ENCODE measurements at regions not wholly inside any gene's neighbourhood (a gene's known extent, or its start where the extent isn't known, plus 50 kb on each side); places are given as distances from the start of the nearest gene placed in this dataset.
"Not testable (repeated sequence)": the region's sequence is repeated elsewhere in the genome, so short reads cannot be mapped to it uniquely, and the experiment has no call there.

DNA sequence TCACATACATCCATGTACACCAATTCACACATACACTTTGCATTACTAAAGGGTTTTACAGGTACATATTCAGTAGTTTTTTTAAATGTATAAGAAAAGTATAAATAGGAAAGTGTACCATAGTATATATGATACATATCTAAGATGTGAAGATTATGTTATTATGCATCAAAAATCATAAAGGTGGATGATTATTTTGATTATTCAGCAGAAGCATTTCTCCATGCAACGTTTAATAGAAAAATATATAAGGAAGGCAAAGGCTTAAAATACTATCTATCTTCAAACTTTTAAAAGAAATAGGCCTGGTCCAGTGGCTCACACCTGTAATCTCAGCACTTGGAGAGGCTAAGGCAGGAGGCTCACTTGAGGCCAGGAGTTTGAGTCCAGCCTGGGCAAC, 133.5 kb upstream of the KLF3 start:
- no peaks in the 10 kb centered on the region for H3K9me3 ChIP-seq (ENCODE audit: severe bottlenecking)
- no peaks in the 10 kb centered on the region for H3K36me3 ChIP-seq (ENCODE audit: low read depth)
- TF ChIP-seq, protein P1, sequence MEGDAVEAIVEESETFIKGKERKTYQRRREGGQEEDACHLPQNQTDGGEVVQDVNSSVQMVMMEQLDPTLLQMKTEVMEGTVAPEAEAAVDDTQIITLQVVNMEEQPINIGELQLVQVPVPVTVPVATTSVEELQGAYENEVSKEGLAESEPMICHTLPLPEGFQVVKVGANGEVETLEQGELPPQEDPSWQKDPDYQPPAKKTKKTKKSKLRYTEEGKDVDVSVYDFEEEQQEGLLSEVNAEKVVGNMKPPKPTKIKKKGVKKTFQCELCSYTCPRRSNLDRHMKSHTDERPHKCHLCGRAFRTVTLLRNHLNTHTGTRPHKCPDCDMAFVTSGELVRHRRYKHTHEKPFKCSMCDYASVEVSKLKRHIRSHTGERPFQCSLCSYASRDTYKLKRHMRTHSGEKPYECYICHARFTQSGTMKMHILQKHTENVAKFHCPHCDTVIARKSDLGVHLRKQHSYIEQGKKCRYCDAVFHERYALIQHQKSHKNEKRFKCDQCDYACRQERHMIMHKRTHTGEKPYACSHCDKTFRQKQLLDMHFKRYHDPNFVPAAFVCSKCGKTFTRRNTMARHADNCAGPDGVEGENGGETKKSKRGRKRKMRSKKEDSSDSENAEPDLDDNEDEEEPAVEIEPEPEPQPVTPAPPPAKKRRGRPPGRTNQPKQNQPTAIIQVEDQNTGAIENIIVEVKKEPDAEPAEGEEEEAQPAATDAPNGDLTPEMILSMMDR (IDR thresholded peaks at IDR 0.05; ENCODE audit: poor library complexity, severe bottlenecking), result no peak
- no peak overlapping the region for H3K27ac ChIP-seq (ENCODE audit: poor library complexity, severe bottlenecking)
- H3K27me3 ChIP-seq (ENCODE audit: insufficient read depth, poor library complexity, severe bottlenecking), result no peaks in the 10 kb centered on the region
- no peaks in the 10 kb centered on the region for H3K4me1 ChIP-seq (ENCODE audit: insufficient read depth, poor library complexity, severe bottlenecking)
- DNase-seq (ENCODE audit: low spot score) (no peak), ATAC-seq (ENCODE audit: low read depth) (no peak)
- H3K4me3 ChIP-seq (ENCODE audit: severe bottlenecking), result no peak overlapping the region

DNA sequence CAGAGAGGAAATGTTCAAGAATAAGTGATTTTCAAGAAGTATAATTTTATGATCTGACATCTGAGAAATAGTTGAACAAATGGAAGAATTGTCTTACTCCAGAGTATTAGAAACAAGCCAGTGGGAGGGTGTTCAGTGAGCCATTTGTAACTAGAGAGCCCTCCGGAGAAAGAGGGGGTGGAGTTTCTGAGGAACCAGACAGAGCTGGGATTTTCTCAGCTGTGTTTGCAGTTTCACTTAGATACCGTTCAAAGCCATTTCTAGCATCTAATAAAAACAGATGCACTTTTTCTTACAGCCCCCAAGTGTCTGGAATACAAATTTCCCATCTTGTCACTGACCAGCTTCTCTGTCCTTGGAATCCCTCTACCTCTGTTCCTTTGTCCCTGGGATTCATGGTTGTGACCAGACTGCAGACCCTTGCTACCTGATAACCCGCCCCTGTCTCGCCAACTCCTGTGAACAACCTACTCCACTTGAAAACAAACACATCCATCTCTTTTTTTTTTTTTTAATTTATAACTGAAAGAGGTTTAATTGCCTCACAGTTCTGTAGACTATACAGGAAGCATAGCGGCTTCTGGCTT, 132.8 kb upstream of the KLF3 start:
- DNase-seq (ENCODE audit: low spot score) (no peak), ATAC-seq (ENCODE audit: low read depth) (no peak)

DNA sequence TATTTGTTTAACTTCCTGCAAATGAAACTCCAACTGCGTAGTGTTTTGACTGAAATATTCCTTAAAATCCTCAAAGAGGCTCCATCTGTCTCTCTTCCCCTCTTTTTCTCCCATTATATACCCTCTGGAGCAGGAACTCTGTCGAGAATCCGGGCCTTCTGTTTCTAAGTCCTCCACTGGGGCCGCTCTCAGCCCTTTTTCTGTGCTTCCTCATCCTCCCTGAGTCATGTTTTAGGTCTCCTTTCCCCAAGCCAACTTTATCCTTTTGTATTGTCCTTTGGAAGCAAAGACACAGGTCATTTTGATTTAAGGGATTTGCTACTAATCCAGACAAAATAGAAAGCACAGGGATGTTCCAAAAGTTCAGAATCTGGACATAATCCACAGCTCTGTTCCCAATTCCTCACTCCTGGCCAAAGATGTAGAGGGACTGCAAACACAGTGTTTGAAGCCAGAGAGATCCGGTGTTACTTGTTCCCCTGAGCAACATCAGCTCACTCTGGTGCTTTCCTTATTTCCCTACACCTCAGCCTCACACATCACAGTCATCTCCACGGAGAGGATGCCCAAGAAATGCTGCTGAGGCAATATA, 131.0 kb upstream of the KLF3 start:
- ATAC-seq (ENCODE audit: low read depth) (no peak), DNase-seq (ENCODE audit: low spot score) (no peak)
- H3K4me1 ChIP-seq (ENCODE audit: insufficient read depth, poor library complexity, severe bottlenecking), result no peaks in the 10 kb centered on the region
- H3K36me3 ChIP-seq (ENCODE audit: low read depth), result no peaks in the 10 kb centered on the region
- no peaks in the 10 kb centered on the region for H3K9me3 ChIP-seq (ENCODE audit: severe bottlenecking)
- H3K27ac ChIP-seq (ENCODE audit: poor library complexity, severe bottlenecking), result no peak overlapping the region
- no peaks in the 10 kb centered on the region for H3K27me3 ChIP-seq (ENCODE audit: insufficient read depth, poor library complexity, severe bottlenecking)
- TF ChIP-seq, protein P1 (IDR thresholded peaks at IDR 0.05; ENCODE audit: poor library complexity, severe bottlenecking), result no peak
- no peak overlapping the region for H3K4me3 ChIP-seq (ENCODE audit: severe bottlenecking)

More for the DNA sequence above, 132.8 kb upstream of the KLF3 start:
- H3K27me3 ChIP-seq (ENCODE audit: insufficient read depth, poor library complexity, severe bottlenecking), result no peaks in the 10 kb centered on the region
- TF ChIP-seq, protein P1 (IDR thresholded peaks at IDR 0.05; ENCODE audit: poor library complexity, severe bottlenecking), result no peak
- H3K9me3 ChIP-seq (ENCODE audit: severe bottlenecking), result no peaks in the 10 kb centered on the region
- no peak overlapping the region for H3K4me3 ChIP-seq (ENCODE audit: severe bottlenecking)
- no peak overlapping the region for H3K27ac ChIP-seq (ENCODE audit: poor library complexity, severe bottlenecking)
- no peaks in the 10 kb centered on the region for H3K4me1 ChIP-seq (ENCODE audit: insufficient read depth, poor library complexity, severe bottlenecking)
- H3K36me3 ChIP-seq (ENCODE audit: low read depth), result no peaks in the 10 kb centered on the region

- Histone ChIP-seq H3K27ac (ENCODE audit: poor library complexity, severe bottlenecking) (no peak overlapping the region), H3K36me3 (ENCODE audit: low read depth) (no peaks in the 10 kb centered on the region), H3K4me1 (ENCODE audit: insufficient read depth, poor library complexity, severe bottlenecking) (no peaks in the 10 kb centered on the region), H3K9me3 (ENCODE audit: severe bottlenecking) (no peaks in the 10 kb centered on the region), H3K4me3 (ENCODE audit: severe bottlenecking) (no peak overlapping the region), H3K27me3 (ENCODE audit: insufficient read depth, poor library complexity, severe bottlenecking) (no peaks in the 10 kb centered on the region)
- no peak for DNase-seq (ENCODE audit: low spot score)
- no peak for ATAC-seq (ENCODE audit: low read depth)
- TF ChIP-seq, protein P1 (IDR thresholded peaks at IDR 0.05; ENCODE audit: poor library complexity, severe bottlenecking), result no peak
These were observed 129.5 kb upstream of the KLF3 start for GRCh38 chr4:38534344-38535045.

- ATAC-seq (ENCODE audit: low read depth); H3K9me3 ChIP-seq (ENCODE audit: severe bottlenecking); H3K4me3 ChIP-seq (ENCODE audit: severe bottlenecking); DNase-seq (ENCODE audit: low spot score); H3K27ac ChIP-seq (ENCODE audit: poor library complexity, severe bottlenecking); H3K4me1 ChIP-seq (ENCODE audit: insufficient read depth, poor library complexity, severe bottlenecking); H3K27me3 ChIP-seq (ENCODE audit: insufficient read depth, poor library complexity, severe bottlenecking); H3K36me3 ChIP-seq (ENCODE audit: low read depth): not testable (repeated sequence)
These were observed 128.9 kb upstream of the KLF3 start for GRCh38 chr4:38535071-38535470.

Measured in RWPE2 (cell line).